GM21367 (cell line): ENCODE measurements at regions not wholly inside any gene's neighbourhood (a gene's known extent, or its start where the extent isn't known, plus 50 kb on each side); places are given as distances from the start of the nearest gene placed in this dataset.

Experiments
- ATAC-seq: cut with Tn5 transposase; IDR thresholded peaks from one replicate; pipeline ENCODE4 v1.9.1; 2021; ENCODE audit not compliant: unreplicated experiment

DNA sequence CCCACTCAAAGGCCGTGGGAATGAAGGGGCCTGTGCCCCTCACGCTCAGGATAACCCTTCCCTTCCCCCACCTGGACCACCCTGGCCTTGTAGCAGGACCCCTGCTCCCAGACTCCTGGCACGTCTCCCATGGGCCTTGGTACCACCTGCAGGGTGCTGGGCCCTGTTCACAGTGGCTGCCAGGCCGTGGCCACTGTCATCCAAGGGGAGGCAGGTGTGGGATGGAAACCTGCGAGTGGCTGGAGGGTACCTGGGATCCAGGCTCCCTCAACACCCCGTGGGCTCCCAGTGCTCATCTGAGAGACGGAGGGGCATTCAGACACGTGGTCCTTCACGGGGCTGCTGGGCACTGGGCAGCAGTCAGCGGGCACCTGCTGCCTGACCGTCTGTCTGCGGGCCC, 75.6 kb upstream of the CIBAR2 start:
- no peak for ATAC-seq

DNA sequence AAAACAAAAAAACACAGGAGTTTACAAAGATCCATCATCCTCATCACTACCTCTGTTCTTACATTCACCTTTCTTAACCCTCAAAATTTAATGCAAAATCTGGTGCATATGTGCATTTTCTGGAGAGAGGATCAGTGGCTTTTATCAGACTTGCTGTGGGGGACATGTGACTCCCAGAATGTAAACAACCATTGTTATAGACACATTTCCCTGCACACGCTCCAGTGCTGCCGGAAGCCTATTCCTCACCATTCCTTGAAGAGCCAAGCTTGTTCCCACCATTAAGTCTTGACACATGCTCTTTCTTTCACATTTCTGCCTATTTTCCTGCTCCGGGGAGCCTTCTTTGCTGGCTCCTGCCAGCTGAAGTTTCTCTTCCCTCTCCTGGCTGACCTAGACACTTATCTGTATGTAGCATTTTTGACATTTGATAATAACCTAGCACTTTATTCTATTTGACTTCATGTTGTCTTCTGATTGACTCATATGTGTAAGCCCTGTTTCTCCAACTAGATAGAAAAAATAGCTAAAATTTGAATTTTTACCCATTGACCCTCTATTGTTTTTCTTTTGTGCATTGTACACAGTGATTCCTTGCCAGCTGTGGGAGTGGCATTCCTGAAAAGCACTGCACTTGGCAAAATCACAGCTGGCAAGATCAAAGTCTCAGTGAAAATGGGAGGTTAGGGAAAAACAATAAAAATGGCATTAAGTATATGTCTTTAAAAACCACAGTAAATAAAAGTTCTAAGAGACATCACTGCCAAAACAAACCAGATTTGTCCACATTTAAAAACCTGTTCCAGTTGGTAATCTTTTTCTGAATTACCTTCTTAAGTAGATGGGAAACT, 76.8 kb upstream of the CIBAR2 start:
- no peak for ATAC-seq

DNA sequence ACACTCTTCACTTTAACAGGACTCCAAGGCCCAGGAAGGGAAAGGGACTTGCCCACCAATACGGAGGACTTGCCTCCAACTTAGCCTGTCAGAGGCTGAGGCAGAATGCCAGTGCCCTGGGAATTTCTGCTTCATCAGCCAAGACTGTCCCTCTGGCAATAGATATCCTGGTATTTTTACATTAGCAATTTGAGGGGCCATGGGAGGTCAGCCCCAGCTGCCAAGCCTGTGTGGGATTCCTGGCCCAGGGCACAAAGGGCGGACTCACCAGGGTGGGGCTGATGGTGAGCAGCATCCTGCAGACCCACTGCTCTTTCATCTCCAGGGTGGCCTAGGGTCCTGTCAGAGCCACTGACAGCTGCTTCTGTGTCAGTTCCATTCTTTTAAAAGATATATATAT, 78.3 kb upstream of the CIBAR2 start:
- no peak for ATAC-seq

DNA sequence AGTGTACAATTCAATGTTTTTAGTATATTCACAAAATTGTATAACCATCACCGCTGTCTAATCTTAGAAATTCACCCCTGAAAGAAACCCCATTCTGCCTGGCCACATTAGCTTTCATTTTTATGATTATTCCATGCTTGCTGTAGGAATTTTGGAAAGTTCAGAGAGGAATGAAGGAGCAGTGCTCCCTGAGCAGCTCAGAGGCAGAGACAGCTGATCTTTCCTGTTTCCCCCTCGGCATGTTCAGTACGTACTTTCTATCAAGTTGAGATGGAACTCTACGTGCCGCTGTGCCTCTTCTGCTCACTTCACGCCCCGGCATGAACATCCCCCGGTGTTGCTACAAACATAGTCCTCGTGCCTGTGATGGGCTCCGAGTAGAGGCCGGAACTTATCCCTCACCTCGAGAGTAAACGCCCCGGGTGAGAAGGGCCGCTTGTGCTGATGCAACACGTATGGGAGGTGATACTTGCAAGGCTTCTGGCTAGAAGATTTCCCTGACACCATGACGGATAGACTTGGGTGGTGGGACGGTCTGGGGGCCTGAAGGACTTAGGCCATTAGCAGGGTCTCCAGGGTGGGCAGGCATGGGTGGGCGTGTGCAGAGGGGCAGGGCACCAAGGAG, 79.2 kb upstream of the CIBAR2 start:
- ATAC-seq = no peak

DNA sequence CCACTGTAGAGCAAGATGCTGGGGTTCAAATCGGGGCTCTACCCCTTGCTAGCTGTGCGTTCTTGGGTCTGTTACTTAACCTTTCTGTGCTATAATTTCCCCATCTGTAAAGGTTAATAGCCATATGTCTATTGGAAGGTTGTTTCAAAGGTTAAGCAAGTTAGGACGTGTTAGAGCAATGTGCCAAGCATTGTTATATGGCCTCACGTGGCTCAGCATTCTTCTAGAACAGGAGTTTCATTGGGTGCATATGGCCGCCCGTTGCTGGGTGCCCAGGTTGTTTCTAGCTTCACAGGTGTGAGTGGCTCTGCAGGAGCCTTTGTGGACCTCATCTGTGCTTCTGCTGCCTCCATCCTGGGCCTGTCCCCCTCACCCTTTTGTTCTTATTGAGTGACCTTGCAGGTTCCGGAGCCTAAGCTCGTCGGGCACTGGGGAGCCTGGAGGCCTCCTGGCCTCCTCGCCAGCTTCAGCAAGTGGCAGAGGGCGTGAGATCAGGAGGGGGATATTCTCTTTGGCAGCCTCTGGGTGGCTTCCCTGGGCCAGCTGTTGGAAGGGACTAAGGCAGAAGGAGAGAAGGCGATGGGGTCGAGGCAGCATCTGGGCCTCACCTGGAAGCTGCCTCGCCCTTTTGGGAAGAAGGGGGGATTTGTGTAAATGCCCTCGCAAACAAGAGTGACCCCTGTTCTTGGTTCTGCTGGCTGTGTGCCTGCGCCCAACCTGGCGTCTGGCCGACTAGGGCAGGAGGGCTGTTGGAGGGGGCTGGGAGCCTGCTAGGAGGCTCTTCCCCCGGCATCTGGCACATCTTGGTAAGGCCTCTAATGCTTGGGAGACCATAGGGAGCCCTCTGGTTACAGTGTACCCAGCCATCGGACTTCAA, 80.2 kb upstream of the CIBAR2 start:
- no peak for ATAC-seq

DNA sequence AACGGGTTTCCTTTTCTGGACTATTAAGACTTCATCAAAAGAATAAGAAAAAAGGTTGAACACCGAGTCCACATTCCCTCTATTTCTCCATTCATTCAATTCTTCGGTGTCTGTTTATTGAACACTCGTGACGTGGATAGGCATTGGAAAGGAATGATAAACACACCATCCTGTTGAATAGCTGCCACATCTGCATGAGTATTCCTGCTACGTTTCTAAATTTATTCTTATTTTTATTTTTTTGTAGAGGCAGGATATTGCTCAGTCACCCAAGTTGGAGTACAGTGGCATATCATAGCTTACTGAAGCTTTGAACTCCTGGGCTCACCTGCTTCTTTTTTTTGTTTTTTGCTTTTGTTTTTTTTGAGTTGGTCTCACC, 80.8 kb upstream of the CIBAR2 start:
- ATAC-seq = no peak

DNA sequence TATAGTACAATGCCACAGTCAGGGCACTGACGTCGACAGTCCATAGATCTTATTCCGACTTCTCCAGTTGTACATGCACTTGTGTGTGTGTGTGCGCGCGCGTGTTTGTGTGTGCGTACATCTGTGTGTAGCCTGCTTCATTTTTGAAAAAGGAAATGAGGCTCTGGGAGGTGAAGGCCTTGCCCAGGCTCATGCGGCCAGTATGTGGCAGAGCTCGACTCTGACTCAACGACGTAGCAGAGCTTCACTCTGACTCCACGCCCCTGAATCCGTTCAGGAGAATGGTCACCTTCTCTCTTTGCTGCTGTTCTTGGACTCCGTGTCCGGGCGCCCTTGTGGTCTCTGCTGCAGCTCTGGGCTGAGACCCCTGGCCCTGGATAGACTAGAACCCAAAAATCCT, 81.6 kb upstream of the CIBAR2 start:
- no peak for ATAC-seq

DNA sequence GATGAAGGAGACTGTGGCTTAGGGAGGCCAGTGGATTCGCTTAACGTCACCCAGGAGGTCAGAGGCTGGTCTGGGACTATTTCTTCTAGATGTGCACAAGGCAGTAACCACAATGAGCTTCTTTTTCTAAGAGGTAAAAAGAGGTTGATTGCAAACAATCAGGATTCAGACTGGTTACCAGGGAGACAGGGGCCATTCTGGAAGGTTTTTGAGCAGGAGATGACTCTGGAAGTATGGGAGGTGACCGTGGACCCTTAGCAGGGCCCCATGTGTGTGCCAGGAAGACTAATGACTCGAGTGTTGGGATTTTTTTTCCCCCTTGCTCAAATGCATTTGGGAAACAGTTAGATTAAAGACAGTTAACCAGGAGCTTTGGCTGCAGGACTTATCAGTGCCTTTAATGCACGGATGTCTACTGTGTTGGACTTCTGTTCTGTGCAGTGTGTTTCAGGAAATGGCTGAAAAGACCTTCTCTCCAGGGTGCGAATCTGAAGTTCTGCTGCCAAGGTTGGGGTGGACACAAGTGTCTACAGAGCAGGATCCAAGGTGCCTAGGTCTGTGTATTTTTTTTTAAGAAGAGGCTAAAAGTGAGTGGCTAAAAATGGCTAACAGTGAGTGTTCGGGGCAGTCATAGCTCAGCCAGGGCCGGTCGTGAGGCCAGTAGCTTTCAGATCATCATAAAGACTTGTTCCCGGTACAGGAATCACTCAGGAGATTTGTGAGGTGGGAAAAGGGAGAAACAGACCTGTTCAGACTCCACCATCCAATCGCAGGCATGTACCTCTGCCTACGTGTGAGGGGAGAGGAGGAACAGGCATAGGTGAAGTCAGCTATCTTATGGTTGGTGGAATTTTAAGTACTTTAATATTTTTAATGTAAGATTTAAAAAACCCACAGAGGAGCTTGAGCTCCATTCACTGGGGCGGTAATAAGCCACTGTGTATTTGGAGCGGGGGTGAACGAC, 82.3 kb upstream of the CIBAR2 start:
- ATAC-seq = no peak

DNA sequence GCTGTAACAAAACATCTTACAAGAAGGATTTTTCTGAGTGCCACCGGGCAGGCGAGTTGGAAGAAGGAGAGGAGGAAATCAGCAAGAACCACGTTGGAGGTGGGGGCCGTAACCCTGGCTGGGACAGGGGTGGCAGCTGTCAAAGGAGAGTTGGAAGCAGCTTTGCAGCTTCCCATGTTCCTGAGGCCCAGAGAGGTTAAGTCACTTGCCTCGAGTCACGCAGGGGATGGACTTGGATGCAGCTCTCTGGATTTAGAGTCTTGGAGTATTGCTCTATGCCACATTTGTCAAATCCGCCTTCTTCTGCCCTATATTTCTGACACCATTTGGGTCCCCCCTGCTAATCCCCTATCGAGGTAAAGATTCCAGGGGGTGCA, 83.0 kb upstream of the CIBAR2 start:
- ATAC-seq = no peak

DNA sequence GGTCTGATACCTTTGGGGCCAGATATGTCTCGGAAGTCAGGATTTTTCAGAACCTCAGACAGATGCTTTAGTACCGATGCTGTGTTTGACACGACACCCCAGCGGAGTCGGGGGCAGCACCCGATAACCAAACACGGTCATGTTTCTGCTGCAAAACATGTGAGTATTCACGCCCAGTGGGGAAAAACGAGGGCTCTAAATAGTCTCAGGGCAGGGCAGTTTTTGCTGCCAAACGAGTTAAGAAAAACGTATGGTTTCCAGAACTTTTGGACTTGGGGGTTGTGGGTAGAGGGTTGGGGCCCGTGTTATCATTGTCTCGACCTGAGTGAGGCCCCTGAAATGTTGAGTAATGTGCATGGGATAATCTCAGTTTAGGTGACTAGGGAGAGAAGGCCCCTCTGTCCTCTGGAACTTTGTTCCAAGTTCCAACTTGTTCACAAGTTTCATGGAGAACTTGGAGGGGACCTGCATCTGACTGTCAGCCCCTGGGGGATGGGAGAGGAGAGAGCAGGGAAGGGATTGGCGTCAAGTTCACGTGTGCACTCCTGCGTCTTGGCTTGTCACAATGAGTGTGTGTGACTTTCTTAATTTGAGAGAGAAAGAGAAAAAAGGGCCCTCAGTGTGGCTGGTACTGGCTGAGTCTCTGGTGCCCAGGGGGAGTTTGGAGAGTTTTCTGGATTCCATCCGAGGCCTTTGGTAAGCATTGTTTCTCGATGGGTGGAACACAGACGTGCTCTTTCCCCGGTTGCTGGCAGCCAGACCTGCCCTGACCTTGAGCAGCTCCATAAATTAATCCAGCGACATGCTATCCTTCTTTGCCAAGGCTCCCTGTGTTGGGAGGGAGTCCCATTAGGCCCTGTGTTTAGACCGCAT, 83.9 kb upstream of the CIBAR2 start:
- ATAC-seq = no peak

DNA sequence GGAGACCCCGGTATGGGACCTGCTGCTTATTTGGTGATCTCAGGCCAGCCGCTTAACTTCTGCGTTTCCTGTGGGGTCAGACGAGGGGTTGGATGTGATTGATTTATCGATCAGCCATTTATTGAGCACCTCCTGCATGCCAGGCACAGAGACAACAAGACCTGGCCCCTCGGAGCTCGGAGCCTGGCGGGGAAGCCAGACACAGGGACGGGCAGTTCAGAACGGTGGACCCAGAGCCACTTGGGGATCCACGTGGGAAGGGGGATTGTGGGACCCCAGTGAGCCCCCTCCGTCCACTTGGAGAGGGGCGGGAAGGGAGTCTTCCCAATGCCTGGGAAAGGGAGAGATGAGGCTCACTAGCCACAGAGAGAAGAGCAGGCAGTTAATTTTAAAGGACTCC, 84.7 kb upstream of the CIBAR2 start:
- ATAC-seq = no peak

DNA sequence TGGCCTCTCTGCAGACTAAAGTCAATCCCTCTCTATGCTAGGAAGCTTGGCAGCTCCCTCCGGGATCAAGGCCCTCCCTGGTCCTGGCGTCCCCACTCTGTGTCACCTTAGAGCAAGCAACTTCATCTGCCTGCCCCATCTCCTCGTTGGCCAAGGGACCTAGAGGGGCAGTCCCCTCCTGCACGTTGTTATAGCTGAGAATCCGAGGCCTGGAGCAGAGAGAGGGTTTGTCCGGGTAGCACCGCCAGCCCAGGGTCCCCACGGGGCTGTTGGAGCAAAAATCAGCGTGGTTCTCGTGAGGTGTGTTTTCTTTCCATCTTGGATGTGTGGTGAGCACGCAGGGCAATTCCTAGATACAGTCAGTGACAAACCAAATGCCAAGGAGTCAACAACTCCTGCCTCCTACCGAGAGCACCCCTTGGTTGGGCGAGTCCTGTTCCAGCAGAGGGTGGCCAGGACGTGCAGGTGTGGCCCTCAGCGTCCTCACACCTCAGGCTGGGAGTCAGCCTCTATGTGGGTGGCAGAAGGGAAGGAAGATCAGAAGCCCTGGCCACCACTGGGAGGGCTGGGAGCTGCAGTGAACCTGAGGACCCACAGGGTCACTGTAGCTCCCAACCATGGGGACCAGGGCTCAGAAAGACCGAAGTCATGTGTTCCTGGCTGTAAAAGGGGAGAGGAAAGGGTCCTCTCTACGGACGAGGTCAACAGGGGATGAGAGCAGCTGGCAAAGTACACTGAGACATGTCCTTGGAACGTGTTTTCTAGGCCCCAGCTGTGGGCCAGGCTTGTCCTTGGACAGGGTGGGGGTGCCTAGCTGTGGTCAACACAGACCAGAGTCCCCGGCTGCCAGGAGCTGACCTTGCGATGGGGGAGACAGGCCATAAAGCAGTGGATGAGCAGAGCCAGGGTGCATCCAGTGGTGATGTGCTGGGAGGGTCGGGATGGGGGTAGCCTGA, 85.6 kb upstream of the CIBAR2 start:
- ATAC-seq = no peak

DNA sequence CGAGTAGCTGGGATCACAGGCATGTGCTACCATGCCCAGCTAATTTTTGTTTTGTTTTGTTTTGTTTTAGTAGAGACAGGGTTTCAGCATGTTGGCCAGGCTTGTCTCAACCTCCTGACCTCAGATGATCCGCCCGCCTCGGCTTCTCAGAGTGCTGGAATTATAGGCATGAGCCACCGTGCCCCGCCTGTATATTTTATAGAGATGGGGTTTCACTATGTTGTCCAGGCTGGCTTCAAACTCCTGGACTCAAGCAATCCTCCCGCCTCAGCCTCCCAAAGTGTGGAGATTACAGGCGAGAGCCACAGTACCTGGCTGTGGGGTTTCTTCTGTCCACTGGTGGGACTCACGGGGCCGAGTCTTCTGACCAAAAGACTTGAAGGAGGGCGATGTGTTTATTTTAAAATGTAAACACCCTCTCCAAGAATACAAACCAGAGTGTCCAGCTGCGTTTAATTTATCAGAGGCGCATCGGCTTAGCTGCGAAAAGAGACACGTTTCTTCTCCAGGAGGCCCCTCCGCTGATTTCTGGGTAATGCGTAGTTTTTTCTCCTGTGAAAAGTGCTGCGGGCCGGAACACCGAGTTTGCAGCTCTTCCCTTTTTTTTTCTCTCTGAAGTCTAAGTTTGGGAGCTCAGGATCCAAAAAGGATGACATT, 86.9 kb upstream of the CIBAR2 start:
- no peak for ATAC-seq

DNA sequence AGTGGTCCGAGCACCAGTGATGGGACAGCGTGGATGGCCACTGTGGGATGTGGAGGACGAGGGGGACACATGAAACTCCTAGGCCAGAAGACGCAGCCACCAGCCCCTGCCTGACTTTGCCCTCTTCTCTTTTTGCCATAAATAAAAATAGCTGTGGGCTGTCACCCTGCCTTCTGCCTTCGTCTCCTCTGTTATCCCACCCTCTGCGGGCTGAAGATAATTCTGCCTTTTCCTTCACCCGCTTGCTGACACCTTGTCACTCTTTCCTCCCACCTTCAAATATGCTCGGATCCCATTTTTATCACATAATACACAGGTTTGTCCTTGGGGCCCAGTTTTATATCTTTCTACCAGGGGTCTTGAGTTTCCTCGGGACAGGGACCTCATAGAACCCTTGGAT, 87.6 kb upstream of the CIBAR2 start:
- no peak for ATAC-seq

DNA sequence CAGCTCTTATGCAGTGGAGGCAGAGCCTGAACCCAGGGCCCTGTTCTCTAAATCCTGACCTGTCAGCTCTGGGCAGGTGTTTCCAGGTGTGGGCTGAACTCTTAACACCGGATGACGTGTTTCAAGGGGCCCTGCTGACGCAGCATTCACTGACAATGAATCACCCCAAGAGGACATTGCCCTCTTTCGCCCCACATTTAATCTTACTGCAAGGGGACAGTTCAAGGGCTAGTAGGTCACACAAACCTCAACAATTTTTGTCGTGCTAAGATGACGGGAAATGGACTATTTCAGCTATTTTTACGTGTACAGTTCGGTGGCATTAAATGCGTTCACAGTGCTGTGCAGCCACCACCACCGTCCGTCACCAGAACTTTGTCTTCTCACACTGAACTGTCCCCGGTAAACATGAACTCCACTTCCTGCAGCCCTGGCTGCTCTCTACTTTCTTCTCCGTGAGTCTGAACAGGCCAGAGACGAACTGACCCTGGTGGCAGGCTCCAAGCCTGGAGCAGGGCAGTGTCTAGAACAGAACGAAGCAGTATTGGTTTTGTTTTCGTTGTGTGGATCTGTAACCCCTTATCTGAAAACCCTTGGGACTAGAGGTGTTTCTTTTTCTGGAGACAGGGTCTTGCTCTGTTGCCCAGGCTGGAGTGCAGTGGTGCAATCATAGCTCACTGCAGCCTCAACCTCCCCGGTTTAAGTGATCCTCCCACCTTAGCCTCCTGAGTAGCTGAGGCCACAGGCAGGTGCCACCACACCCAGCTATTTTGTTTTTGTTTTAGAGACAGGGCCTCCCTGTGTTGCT, 88.4 kb upstream of the CIBAR2 start:
- no peak for ATAC-seq

DNA sequence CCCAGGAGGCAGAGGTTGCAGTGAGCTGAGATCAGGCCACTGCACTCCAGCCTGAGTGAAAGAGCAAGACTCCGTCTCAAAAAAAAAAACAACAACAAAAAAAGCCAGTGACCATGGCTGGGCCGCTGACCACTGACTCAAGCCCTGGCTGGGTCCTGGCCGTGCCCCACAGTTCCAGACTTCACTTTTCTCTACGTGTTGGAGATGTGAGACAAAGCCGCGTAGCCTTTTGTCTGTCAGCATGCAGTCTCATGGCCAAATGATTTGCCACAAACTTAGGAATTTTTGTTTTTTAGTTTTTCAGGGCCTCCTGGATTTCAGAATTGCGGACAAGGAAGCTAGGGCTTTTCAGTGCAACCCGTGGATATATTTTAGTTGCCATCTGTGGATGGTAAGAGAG, 89.3 kb upstream of the CIBAR2 start:
- no peak for ATAC-seq

DNA sequence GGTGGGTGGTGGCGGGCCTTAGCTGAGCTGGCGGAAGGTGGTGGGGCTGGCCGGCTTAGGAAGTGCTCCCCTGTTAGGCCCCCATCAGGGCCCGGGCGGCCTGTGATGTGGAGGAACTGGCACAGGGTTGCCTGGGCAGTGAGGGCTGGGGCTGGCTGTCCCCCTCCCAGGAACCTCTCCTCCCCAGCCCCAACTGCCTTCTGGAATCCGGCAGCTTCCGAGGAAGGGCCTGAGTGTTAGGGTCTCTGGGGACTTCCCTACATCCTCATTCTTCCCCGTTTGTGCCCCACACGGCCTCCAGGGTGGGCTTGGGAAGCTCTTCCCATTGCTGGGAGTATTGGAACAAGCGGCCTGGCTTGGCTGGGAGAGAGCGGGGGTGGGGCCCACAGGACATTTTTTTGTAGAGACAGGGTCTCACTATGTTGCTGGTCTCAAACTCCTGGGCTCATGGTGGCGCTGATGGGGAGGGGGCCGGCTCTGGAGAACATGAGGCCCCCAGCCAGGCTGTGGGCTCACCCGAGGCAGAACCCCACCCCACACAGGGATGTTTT, 89.9 kb upstream of the CIBAR2 start:
- no peak for ATAC-seq
